DOHH2 (cell line): ENCODE measurements at regions not wholly inside any gene's neighbourhood (a gene's known extent, or its start where the extent isn't known, plus 50 kb on each side); places are given as distances from the start of the nearest gene placed in this dataset.

Experiments used
- CTCF ChIP-seq: fragments of 200-600 bp; sonication (generic); IDR thresholded peaks from one replicate; pipeline ENCODE4 v1.5.1; 2014; ENCODE audit warnings: antibody characterized with exemption, mild to moderate bottlenecking, low read depth, low read length; ENCODE audit not compliant: poor library complexity, severe bottlenecking
- EZH2phosphoT487 ChIP-seq: fragments of 200-600 bp; sonication (generic); IDR thresholded peaks from 2 replicates; pipeline ENCODE4 v1.6.1; 2017; ENCODE audit warnings: borderline replicate concordance, mild to moderate bottlenecking, antibody characterized with exemption, low read length, moderate library complexity, mixed read lengths

GRCh38 chr17:34424814-34425491 lies 61.9 kb upstream of the CCL1 start:
- no peak for TF ChIP-seq CTCF
- no peak for TF ChIP-seq EZH2phosphoT487
